Naive B cell (primary cell): ENCODE measurements at regions not wholly inside any gene's neighbourhood (a gene's known extent, or its start where the extent isn't known, plus 50 kb on each side); places are given as distances from the start of the nearest gene placed in this dataset.

Experiments
- ATAC-seq, 2 donors: fragments of 150-1000 bp; cut with Tn5 transposase; 2 replicates each; pipeline ENCODE4 v1.10.0; 2021; ENCODE audit warnings: low read depth in 2 of 2, mild to moderate bottlenecking in 2 of 2, moderate library complexity in 2 of 2
- DNase-seq: peaks from one replicate; pipeline ENCODE4 v3.0.0; 2022
- H3K27ac Mint-ChIP-seq, 6 donors: one replicate each; pipeline ENCODE4 v1.8.0; 2020 to 2022; ENCODE audit warnings: mild to moderate bottlenecking in 6 of 6, mixed read lengths in 6 of 6, moderate library complexity in 5 of 6, inconsistent platforms in 2 of 6
- H3K27me3 Mint-ChIP-seq, 3 donors: one replicate each; pipeline ENCODE4 v1.8.0; 2021 to 2022; ENCODE audit warnings: mixed read lengths in 3 of 3, mild to moderate bottlenecking in 1 of 3
- H3K36me3 Mint-ChIP-seq, 2 donors: one replicate each; pipeline ENCODE4 v1.8.0; 2020 to 2022; ENCODE audit warnings: mixed read lengths in 2 of 2, inconsistent platforms in 1 of 2, mild to moderate bottlenecking in 1 of 2
- H3K4me1 Mint-ChIP-seq, 3 donors: one replicate each; pipeline ENCODE4 v1.8.0; 2020 to 2022; ENCODE audit warnings: mixed read lengths in 3 of 3, inconsistent platforms in 1 of 3, mild to moderate bottlenecking in 1 of 3, moderate library complexity in 1 of 3
- H3K4me3 Mint-ChIP-seq, 8 donors: one replicate each; pipeline ENCODE4 v1.8.0; 2020 to 2022; ENCODE audit warnings: mild to moderate bottlenecking in 8 of 8, mixed read lengths in 8 of 8, moderate library complexity in 8 of 8, inconsistent platforms in 2 of 8
- H3K9me3 Mint-ChIP-seq, 7 donors: one replicate each; pipeline ENCODE4 v1.8.0; 2020 to 2022; ENCODE audit warnings: mixed read lengths in 7 of 7, mild to moderate bottlenecking in 5 of 7, inconsistent platforms in 2 of 7, moderate library complexity in 1 of 7

- H3K4me3 Mint-ChIP-seq: no peak overlapping the region
- H3K27me3 Mint-ChIP-seq: peaks cover 4 to 87% (median 78%) of the 10 kb centered on the region in 3 donors
- H3K9me3 Mint-ChIP-seq: peaks cover 37 to 74% (median 62%) of the 10 kb centered on the region in 7 donors
- peaks cover 0 to 27% of the 10 kb centered on the region in 2 donors for H3K36me3 Mint-ChIP-seq
- ATAC-seq (no peak), DNase-seq (no peak)
- no peaks in the 10 kb centered on the region for H3K4me1 Mint-ChIP-seq
- no peak overlapping the region for H3K27ac Mint-ChIP-seq
Observed at GRCh38 chr3:13711911-13712650, 163.2 kb downstream of the FBLN2 start.

GRCh38 chr3:13710251-13710650 lies 161.3 kb downstream of the FBLN2 start:
- ATAC-seq (no peak), DNase-seq (no peak)
- H3K27ac Mint-ChIP-seq: no peak overlapping the region
- peaks cover 44 to 90% (median 77%) of the 10 kb centered on the region in 7 donors for H3K9me3 Mint-ChIP-seq
- no peak overlapping the region for H3K4me3 Mint-ChIP-seq
- H3K4me1 Mint-ChIP-seq: no peaks in the 10 kb centered on the region
- H3K36me3 Mint-ChIP-seq: peaks cover 0 to 38% of the 10 kb centered on the region in 2 donors
- H3K27me3 Mint-ChIP-seq: peaks cover 8 to 99% (median 96%) of the 10 kb centered on the region in 3 donors

GRCh38 chr3:13709706-13710105 lies 160.8 kb downstream of the FBLN2 start:
- H3K4me3 Mint-ChIP-seq: peak overlapping the region in 1 of 8 donors; percentile 71
- peaks cover 40 to 90% (median 79%) of the 10 kb centered on the region in 7 donors for H3K9me3 Mint-ChIP-seq
- H3K27me3 Mint-ChIP-seq: peaks cover 13 to 99% (median 96%) of the 10 kb centered on the region in 3 donors
- DNase-seq: no peak
- H3K36me3 Mint-ChIP-seq: peaks cover 0 to 43% of the 10 kb centered on the region in 2 donors
- peak overlapping the region in 1 of 6 donors; percentile 13 for H3K27ac Mint-ChIP-seq
- no peak for ATAC-seq
- peaks cover 0 to under 1% (median 0%) of the 10 kb centered on the region in 3 donors for H3K4me1 Mint-ChIP-seq

GRCh38 chr3:13708871-13709595 lies 160.1 kb downstream of the FBLN2 start:
- Mint-ChIP-seq H3K27ac (no peak overlapping the region), H3K4me1 (peaks cover 0 to 2% (median 0%) of the 10 kb centered on the region in 3 donors), H3K9me3 (peaks cover 37 to 91% (median 78%) of the 10 kb centered on the region in 7 donors), H3K4me3 (no peak overlapping the region), H3K27me3 (peaks cover 13 to 99% (median 96%) of the 10 kb centered on the region in 3 donors), H3K36me3 (peaks cover 0 to 50% of the 10 kb centered on the region in 2 donors)
- DNase-seq (no peak), ATAC-seq (no peak)

DNA sequence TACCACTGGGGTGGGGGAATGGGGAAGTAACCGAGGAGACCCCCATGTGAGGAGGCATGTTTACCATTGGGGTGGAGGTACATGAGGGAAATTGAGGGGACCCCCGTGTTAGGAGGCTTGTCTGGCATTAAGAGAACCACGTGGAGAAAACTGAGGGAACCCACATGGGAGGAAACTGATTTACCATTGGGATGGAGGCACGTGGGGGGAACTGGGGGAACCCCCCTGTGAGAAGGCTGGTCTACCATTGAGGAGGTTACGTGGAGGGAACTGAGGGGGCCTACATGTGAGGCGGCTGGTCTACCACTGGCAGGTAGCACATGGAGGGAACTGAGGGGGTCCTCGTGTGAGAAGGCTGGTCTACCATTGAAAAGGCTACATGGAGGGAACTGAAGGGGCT lies 159.4 kb downstream of the FBLN2 start:
- Mint-ChIP-seq H3K27ac (no peak overlapping the region), H3K4me1 (peaks cover 0 to 2% (median 0%) of the 10 kb centered on the region in 3 donors), H3K27me3 (peaks cover 19 to 99% (median 95%) of the 10 kb centered on the region in 3 donors), H3K9me3 (peaks cover 30 to 94% (median 77%) of the 10 kb centered on the region in 7 donors), H3K4me3 (no peak overlapping the region), H3K36me3 (peaks cover 0 to 50% of the 10 kb centered on the region in 2 donors)
- no peak for DNase-seq
- no peak for ATAC-seq

DNA sequence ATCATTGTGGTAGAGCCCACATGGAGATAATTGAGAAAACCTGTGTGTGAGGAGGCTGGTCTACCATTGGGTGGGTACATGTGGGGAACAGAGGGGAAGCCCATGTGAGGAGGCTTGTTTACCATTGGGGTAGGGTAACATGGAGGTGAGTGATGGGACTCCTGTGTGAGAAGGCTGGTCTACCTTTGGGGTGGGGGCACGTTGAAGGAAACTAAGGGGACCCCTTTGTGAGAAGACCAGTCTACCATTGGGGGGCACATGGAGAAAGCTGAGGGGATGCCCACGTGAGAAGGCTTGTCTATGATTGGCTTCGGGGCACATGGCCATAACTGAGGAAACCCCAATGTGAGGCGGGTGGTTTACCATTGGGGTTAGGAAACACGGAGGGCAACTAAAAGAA lies 158.5 kb downstream of the FBLN2 start:
- Mint-ChIP-seq H3K27ac (no peak overlapping the region), H3K36me3 (peaks cover 0 to 50% of the 10 kb centered on the region in 2 donors), H3K4me1 (peaks cover 0 to 2% (median 0%) of the 10 kb centered on the region in 3 donors), H3K9me3 (peaks cover 30 to 99% (median 74%) of the 10 kb centered on the region in 7 donors), H3K4me3 (peak overlapping the region in 1 of 8 donors; percentile 18), H3K27me3 (peaks cover 19 to 99% (median 98%) of the 10 kb centered on the region in 3 donors)
- DNase-seq (no peak), ATAC-seq (no peak)

- Mint-ChIP-seq H3K27ac (no peak overlapping the region), H3K9me3 (peaks cover 26 to 97% (median 68%) of the 10 kb centered on the region in 7 donors), H3K27me3 (peaks cover 19 to 99% (median 97%) of the 10 kb centered on the region in 3 donors), H3K36me3 (peaks cover 0 to 50% of the 10 kb centered on the region in 2 donors), H3K4me3 (peak overlapping the region in 1 of 8 donors; percentile 54), H3K4me1 (peaks cover 0 to 2% (median 0%) of the 10 kb centered on the region in 3 donors)
- ATAC-seq (no peak), DNase-seq (no peak)
Observed at GRCh38 chr3:13706886-13707285, 158.0 kb downstream of the FBLN2 start.

GRCh38 chr3:13706451-13706850 lies 157.5 kb downstream of the FBLN2 start:
- Mint-ChIP-seq H3K36me3 (peaks cover 0 to 50% of the 10 kb centered on the region in 2 donors), H3K4me1 (peaks cover 0 to 2% (median 0%) of the 10 kb centered on the region in 3 donors), H3K27me3 (peaks cover 19 to 97% (median 97%) of the 10 kb centered on the region in 3 donors), H3K9me3 (peaks cover 23 to 93% (median 65%) of the 10 kb centered on the region in 7 donors), H3K4me3 (no peak overlapping the region), H3K27ac (peak overlapping the region in 1 of 6 donors; percentile 48)
- ATAC-seq: no peak
- no peak for DNase-seq

GRCh38 chr3:13705702-13706280 lies 156.9 kb downstream of the FBLN2 start:
- DNase-seq (no peak), ATAC-seq (no peak)
- Mint-ChIP-seq H3K9me3 (peaks cover 16 to 86% (median 61%) of the 10 kb centered on the region in 7 donors), H3K27ac (no peak overlapping the region), H3K27me3 (peaks cover 19 to 90% (median 90%) of the 10 kb centered on the region in 3 donors), H3K4me3 (no peak overlapping the region), H3K4me1 (peaks cover 0 to 2% (median 0%) of the 10 kb centered on the region in 3 donors), H3K36me3 (peaks cover 0 to 44% of the 10 kb centered on the region in 2 donors)

- peaks cover 17 to 83% (median 83%) of the 10 kb centered on the region in 3 donors for H3K27me3 Mint-ChIP-seq
- peak overlapping the region in 2 of 6 donors; percentile 7 to 78 for H3K27ac Mint-ChIP-seq
- ATAC-seq (no peak), DNase-seq (no peak)
- no peak overlapping the region for H3K4me3 Mint-ChIP-seq
- peaks cover 10 to 79% (median 55%) of the 10 kb centered on the region in 7 donors for H3K9me3 Mint-ChIP-seq
- peaks cover 0 to 2% (median 0%) of the 10 kb centered on the region in 3 donors for H3K4me1 Mint-ChIP-seq
- peaks cover 0 to 37% of the 10 kb centered on the region in 2 donors for H3K36me3 Mint-ChIP-seq
Observed at GRCh38 chr3:13705051-13705450, 156.1 kb downstream of the FBLN2 start.

- Mint-ChIP-seq H3K27me3 (peaks cover 26 to 77% (median 76%) of the 10 kb centered on the region in 3 donors), H3K36me3 (peaks cover 0 to 31% of the 10 kb centered on the region in 2 donors), H3K27ac (no peak overlapping the region), H3K4me1 (peaks cover 0 to 2% (median 0%) of the 10 kb centered on the region in 3 donors), H3K4me3 (no peak overlapping the region), H3K9me3 (peaks cover 9 to 70% (median 46%) of the 10 kb centered on the region in 7 donors)
- DNase-seq (no peak), ATAC-seq (no peak)
Observed at GRCh38 chr3:13704174-13704573, 155.2 kb downstream of the FBLN2 start.

- Mint-ChIP-seq H3K4me3 (no peak overlapping the region), H3K4me1 (peaks cover 0 to 2% (median 0%) of the 10 kb centered on the region in 3 donors), H3K9me3 (peaks cover 9 to 59% (median 38%) of the 10 kb centered on the region in 7 donors), H3K36me3 (peaks cover 0 to 23% of the 10 kb centered on the region in 2 donors), H3K27me3 (peaks cover 31 to 77% (median 75%) of the 10 kb centered on the region in 3 donors), H3K27ac (no peak overlapping the region)
- ATAC-seq (no peak), DNase-seq (no peak)
Observed at GRCh38 chr3:13703071-13703470, 154.1 kb downstream of the FBLN2 start.

GRCh38 chr3:13702286-13702685 lies 153.4 kb downstream of the FBLN2 start:
- peaks cover 31 to 73% (median 69%) of the 10 kb centered on the region in 3 donors for H3K27me3 Mint-ChIP-seq
- H3K27ac Mint-ChIP-seq: peak overlapping the region in 2 of 6 donors; percentile 8 to 76
- H3K4me1 Mint-ChIP-seq: peaks cover 0 to 2% (median 0%) of the 10 kb centered on the region in 3 donors
- H3K4me3 Mint-ChIP-seq: peak overlapping the region in 2 of 8 donors; percentile 63 to 67
- peaks cover 0 to 23% of the 10 kb centered on the region in 2 donors for H3K36me3 Mint-ChIP-seq
- DNase-seq: no peak
- no peak for ATAC-seq
- peaks cover 9 to 51% (median 32%) of the 10 kb centered on the region in 7 donors for H3K9me3 Mint-ChIP-seq
